Adrenal gland (tissue), 5 donors: ENCODE measurements at regions not wholly inside any gene's neighbourhood (a gene's known extent, or its start where the extent isn't known, plus 50 kb on each side); places are given as distances from the start of the nearest gene placed in this dataset.

Source experiments
- CTCF ChIP-seq, 6 experiments: fragments of 450-650 bp in 4 of 6; fragments of 200-600 bp in 2 of 6; sonication (generic) in 1 of 6; IDR thresholded peaks; 1 replicate in 5 of 6; 2 replicates in 1 of 6; pipeline versions ENCODE4 v1.5.1 to v1.8.0; 2016 to 2021; ENCODE audit warnings: antibody characterized with exemption in 6 of 6, mild to moderate bottlenecking in 2 of 6, moderate library complexity in 1 of 6
- POLR2A ChIP-seq, 2 donors: fragments of 450-650 bp; IDR thresholded peaks; one replicate each; pipeline ENCODE4 v1.6.1; 2017; ENCODE audit warnings: antibody characterized with exemption in 2 of 2, mild to moderate bottlenecking in 2 of 2, moderate library complexity in 1 of 2
- donor health status: DM: no; HTN: no; CAD: no.

- TF ChIP-seq CTCF (IDR thresholded peaks at IDR 0.05) (no peak), POLR2A (IDR thresholded peaks at IDR 0.05) (no peak)
These were observed 647.1 kb upstream of the PABPC4L start for GRCh38 chr4:134848681-134849080.
